Loucy (cell line): ENCODE measurements at regions not wholly inside any gene's neighbourhood (a gene's known extent, or its start where the extent isn't known, plus 50 kb on each side); places are given as distances from the start of the nearest gene placed in this dataset.

Source experiments
- CTCF ChIP-seq: fragments of 200-600 bp; sonication (generic); conservative IDR thresholded peaks from 2 replicates; pipeline ENCODE4 v1.5.1; 2014; ENCODE audit warnings: mild to moderate bottlenecking, antibody characterized with exemption, low read length
- EZH2phosphoT487 ChIP-seq: fragments of 200-600 bp; IDR thresholded peaks from 2 replicates; pipeline ENCODE4 v1.6.1; 2018; ENCODE audit warnings: antibody characterized with exemption, mild to moderate bottlenecking, moderate library complexity, borderline replicate concordance

DNA sequence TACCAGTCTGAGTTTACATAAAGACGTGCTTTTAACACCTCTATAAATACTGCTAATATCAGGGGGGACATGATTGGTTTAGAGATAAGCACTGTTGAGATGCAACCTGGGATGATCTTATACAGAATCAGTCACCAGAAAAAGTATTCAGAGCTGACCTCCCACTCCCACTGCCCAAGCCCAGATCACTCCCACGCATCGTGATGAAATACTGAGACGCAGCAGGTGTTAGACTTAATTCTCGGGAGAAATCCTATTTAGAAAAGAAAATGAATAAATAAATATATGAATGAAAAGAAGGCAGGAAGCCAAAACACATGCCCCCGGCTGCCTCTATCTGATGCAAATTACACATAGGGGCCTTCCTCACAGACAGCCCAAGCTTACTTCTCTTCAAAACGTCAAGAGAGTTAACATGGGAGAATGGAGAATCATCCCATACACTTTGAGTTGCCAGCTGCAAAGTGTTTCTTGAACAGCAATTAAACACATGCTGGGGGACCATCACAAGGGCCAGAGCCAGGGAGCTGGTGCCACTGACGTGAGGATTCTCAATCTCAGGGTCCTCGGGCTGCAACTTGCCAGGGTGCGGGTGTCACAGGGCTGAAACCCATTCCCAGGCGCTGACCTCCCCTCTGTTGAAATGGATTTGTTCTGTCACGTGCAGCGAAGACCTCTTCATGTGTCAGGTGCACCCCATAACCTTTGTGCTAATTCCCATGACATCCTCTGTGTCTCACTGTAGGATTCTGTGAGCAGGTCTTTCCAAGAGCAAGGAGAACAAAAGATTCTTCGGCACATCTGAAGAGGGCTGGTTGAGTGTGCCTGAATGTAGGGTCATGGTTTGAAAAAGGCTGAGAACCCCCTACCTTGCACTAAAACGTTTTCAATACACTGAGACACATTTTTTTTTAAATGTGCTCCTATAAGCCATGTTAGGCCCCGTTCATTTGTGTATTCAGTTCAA, 764.2 kb upstream of the ARRDC4 start:
- TF ChIP-seq CTCF = no peak
- TF ChIP-seq EZH2phosphoT487 = no peak
